HL-60 (cell line): ENCODE measurements at regions not wholly inside any gene's neighbourhood (a gene's known extent, or its start where the extent isn't known, plus 50 kb on each side); places are given as distances from the start of the nearest gene placed in this dataset.

Source experiments
- DNase-seq, 2 experiments: peaks; one replicate each; pipeline ENCODE4 v3.0.0-alpha.2; 2010 to 2020; ENCODE audit warnings: low read depth in 1 of 2, low spot score in 1 of 2
- H3K27ac ChIP-seq: fragments of 250-450 bp; sonication (Bioruptor Pico); replicated peaks from 2 replicates; pipeline ENCODE4 v1.5.1; 2020; ENCODE audit warnings: mild to moderate bottlenecking, moderate library complexity
- H3K27me3 ChIP-seq: fragments of 250-450 bp; sonication (Bioruptor Pico); 2 replicates; pipeline ENCODE4 v1.5.1; 2021; ENCODE audit warnings: mild to moderate bottlenecking, moderate library complexity; ENCODE audit not compliant: insufficient read depth, poor library complexity, severe bottlenecking
- H3K4me3 ChIP-seq: replicated peaks from 2 replicates; pipeline ENCODE4 v1.5.1; 2011; ENCODE audit warnings: mild to moderate bottlenecking, control low read depth, low read length; ENCODE audit not compliant: insufficient read depth
- GABPA ChIP-seq: IDR thresholded peaks from 2 replicates; pipeline ENCODE4 v1.6.1; 2012; ENCODE audit warnings: low read depth
- POLR2AphosphoS5 ChIP-seq: IDR thresholded peaks from 2 replicates; pipeline ENCODE4 v1.6.1; 2012; ENCODE audit warnings: low read depth
- SPI1 ChIP-seq: IDR thresholded peaks from 2 replicates; pipeline ENCODE4 v1.6.1; 2012; ENCODE audit warnings: low read depth, mild to moderate bottlenecking, borderline replicate concordance
- TF ChIP-seq, protein P1 (sequence below): IDR thresholded peaks from 2 replicates; pipeline ENCODE4 v1.6.1; 2012; ENCODE audit warnings: low read depth; ENCODE audit not compliant: insufficient replicate concordance
- TF ChIP-seq, protein P2 (sequence below): IDR thresholded peaks from one replicate; pipeline ENCODE4 v1.5.1; 2011; ENCODE audit warnings: low read length, control low read depth, inconsistent platforms; ENCODE audit not compliant: insufficient read depth

- Histone ChIP-seq H3K27ac (no peak overlapping the region), H3K4me3 (no peak overlapping the region), H3K27me3 (no peaks in the 10 kb centered on the region)
- no peak for TF ChIP-seq GABPA
- TF ChIP-seq, protein P1, sequence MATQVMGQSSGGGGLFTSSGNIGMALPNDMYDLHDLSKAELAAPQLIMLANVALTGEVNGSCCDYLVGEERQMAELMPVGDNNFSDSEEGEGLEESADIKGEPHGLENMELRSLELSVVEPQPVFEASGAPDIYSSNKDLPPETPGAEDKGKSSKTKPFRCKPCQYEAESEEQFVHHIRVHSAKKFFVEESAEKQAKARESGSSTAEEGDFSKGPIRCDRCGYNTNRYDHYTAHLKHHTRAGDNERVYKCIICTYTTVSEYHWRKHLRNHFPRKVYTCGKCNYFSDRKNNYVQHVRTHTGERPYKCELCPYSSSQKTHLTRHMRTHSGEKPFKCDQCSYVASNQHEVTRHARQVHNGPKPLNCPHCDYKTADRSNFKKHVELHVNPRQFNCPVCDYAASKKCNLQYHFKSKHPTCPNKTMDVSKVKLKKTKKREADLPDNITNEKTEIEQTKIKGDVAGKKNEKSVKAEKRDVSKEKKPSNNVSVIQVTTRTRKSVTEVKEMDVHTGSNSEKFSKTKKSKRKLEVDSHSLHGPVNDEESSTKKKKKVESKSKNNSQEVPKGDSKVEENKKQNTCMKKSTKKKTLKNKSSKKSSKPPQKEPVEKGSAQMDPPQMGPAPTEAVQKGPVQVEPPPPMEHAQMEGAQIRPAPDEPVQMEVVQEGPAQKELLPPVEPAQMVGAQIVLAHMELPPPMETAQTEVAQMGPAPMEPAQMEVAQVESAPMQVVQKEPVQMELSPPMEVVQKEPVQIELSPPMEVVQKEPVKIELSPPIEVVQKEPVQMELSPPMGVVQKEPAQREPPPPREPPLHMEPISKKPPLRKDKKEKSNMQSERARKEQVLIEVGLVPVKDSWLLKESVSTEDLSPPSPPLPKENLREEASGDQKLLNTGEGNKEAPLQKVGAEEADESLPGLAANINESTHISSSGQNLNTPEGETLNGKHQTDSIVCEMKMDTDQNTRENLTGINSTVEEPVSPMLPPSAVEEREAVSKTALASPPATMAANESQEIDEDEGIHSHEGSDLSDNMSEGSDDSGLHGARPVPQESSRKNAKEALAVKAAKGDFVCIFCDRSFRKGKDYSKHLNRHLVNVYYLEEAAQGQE, result no peak
- no peak for TF ChIP-seq SPI1
- TF ChIP-seq, protein P2, sequence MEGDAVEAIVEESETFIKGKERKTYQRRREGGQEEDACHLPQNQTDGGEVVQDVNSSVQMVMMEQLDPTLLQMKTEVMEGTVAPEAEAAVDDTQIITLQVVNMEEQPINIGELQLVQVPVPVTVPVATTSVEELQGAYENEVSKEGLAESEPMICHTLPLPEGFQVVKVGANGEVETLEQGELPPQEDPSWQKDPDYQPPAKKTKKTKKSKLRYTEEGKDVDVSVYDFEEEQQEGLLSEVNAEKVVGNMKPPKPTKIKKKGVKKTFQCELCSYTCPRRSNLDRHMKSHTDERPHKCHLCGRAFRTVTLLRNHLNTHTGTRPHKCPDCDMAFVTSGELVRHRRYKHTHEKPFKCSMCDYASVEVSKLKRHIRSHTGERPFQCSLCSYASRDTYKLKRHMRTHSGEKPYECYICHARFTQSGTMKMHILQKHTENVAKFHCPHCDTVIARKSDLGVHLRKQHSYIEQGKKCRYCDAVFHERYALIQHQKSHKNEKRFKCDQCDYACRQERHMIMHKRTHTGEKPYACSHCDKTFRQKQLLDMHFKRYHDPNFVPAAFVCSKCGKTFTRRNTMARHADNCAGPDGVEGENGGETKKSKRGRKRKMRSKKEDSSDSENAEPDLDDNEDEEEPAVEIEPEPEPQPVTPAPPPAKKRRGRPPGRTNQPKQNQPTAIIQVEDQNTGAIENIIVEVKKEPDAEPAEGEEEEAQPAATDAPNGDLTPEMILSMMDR, result no peak
- no peak for TF ChIP-seq POLR2AphosphoS5
- DNase-seq, result no peak
Measured at GRCh38 chr17:36717088-36717487, 115.7 kb downstream of the MRM1 start.

- no peak for DNase-seq
- no peak overlapping the region for H3K4me3 ChIP-seq
- no peak for TF ChIP-seq POLR2AphosphoS5
- TF ChIP-seq, protein P2, result no peak
- TF ChIP-seq, protein P1, result no peak
- no peak for TF ChIP-seq SPI1
- no peak for TF ChIP-seq GABPA
- H3K27ac ChIP-seq, result no peak overlapping the region
- H3K27me3 ChIP-seq, result peaks cover 3% of the 10 kb centered on the region
Measured at GRCh38 chr17:36720131-36720530, 118.7 kb downstream of the MRM1 start.

DNA sequence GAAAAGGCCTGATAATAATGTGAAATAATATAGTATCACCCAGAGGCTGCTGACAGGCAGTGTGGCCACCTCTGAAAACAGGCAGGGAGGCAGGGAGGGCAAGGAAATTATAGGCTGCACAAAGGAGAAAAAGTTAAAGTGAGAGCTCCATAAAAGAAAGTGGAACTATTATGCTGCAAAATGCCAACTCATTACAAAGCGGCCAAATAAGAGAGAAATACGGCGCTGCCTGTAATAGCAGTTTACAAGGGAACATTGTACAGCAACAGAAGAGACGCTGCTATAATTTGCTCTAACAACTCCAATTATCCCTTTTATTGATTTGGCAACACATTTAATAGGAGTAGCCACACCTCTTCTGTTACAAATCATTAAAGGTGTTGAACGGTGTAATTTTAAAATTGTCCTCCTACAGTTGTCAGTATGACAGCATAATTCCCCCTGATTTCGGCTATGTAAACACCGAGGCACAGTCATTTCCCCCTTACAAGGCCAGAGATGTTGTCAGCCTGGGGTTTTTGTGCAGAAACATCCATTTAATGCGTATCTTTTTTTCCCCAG is 120.3 kb downstream of the MRM1 start:
- TF ChIP-seq SPI1 (no peak), POLR2AphosphoS5 (no peak), GABPA (no peak)
- TF ChIP-seq, protein P1, result no peak
- TF ChIP-seq, protein P2, result no peak
- Histone ChIP-seq H3K27ac (no peak overlapping the region), H3K4me3 (peak overlapping the region; percentile 41), H3K27me3 (peaks cover 8% of the 10 kb centered on the region)
- no peak for DNase-seq
